MM.1S (cell line): ENCODE measurements at regions not wholly inside any gene's neighbourhood (a gene's known extent, or its start where the extent isn't known, plus 50 kb on each side); places are given as distances from the start of the nearest gene placed in this dataset.

Source experiments
- CTCF ChIP-seq: fragments of 300-600 bp; sonication (generic); IDR thresholded peaks from 2 replicates; pipeline ENCODE4 v1.5.1; 2016; ENCODE audit warnings: antibody characterized with exemption, low read length, mixed read lengths
- EZH2phosphoT487 ChIP-seq: fragments of 300-600 bp; sonication (generic); IDR thresholded peaks from 2 replicates; pipeline ENCODE4 v1.6.1; 2018; ENCODE audit warnings: antibody characterized with exemption, low read length

GRCh38 chr6:121771937-121772720 is 336.7 kb downstream of the GJA1 start:
- TF ChIP-seq CTCF: no peak
- no peak for TF ChIP-seq EZH2phosphoT487
